CD8-positive, alpha-beta memory T cell (primary cell): ENCODE measurements at regions not wholly inside any gene's neighbourhood (a gene's known extent, or its start where the extent isn't known, plus 50 kb on each side); places are given as distances from the start of the nearest gene placed in this dataset.
A peak's percentile ranks its signal among the peaks of the same experiment; 100 is the strongest.
"Not testable (repeated sequence)": the region's sequence is repeated elsewhere in the genome, so short reads cannot be mapped to it uniquely, and the experiment has no call there.

Experiments
- CTCF ChIA-PET: fragments of 350-600 bp; sonication (Branson Sonifier 250); formaldehyde crosslinking; loops from one replicate; lab custom pipeline; 2021; ENCODE audit warnings: antibody characterized with exemption; lab: Charles Lee
- POLR2A ChIA-PET: fragments of 350-600 bp; sonication (Branson Sonifier 250); formaldehyde crosslinking; loops from one replicate; lab custom pipeline; 2021; ENCODE audit warnings: antibody characterized with exemption; lab: Charles Lee
- DNase-seq, 5 donors: peaks; one replicate each; pipeline versions ENCODE4 v3.0.0 to v3.0.0-alpha.2; 2020 to 2022; ENCODE audit warnings: mixed read lengths in 1 of 5
- H3K27ac ChIP-seq: one replicate; pipeline ENCODE4 v1.7.0; 2013; ENCODE audit warnings: low read depth, mild to moderate bottlenecking, low read length, moderate library complexity
- H3K27me3 ChIP-seq: 2 replicates; pipeline ENCODE4 v1.7.0; 2013; ENCODE audit warnings: low read length, mild to moderate bottlenecking; ENCODE audit not compliant: insufficient read depth, poor library complexity, severe bottlenecking
- H3K36me3 ChIP-seq: 2 replicates; pipeline ENCODE4 v1.7.0; 2013; ENCODE audit warnings: mild to moderate bottlenecking, low read length, moderate library complexity; ENCODE audit not compliant: insufficient read depth
- H3K4me1 ChIP-seq: 2 replicates; pipeline ENCODE4 v1.7.0; 2013; ENCODE audit warnings: mild to moderate bottlenecking, low read length, moderate library complexity; ENCODE audit not compliant: insufficient read depth
- H3K4me3 ChIP-seq: 2 replicates; pipeline ENCODE4 v1.7.0; 2013; ENCODE audit warnings: mild to moderate bottlenecking, low read length
- H3K9me3 ChIP-seq: 2 replicates; pipeline ENCODE4 v1.7.0; 2013; ENCODE audit warnings: mild to moderate bottlenecking, low read length
- H3K27ac Mint-ChIP-seq, 8 donors: one replicate each; pipeline ENCODE4 v1.8.0; 2020 to 2021; ENCODE audit warnings: mixed read lengths in 8 of 8, mild to moderate bottlenecking in 6 of 8, inconsistent platforms in 3 of 8, moderate library complexity in 3 of 8
- H3K27me3 Mint-ChIP-seq, 2 donors: one replicate each; pipeline ENCODE4 v1.8.0; 2020 to 2021; ENCODE audit warnings: mixed read lengths in 2 of 2, mild to moderate bottlenecking in 1 of 2, moderate library complexity in 1 of 2
- H3K36me3 Mint-ChIP-seq, 3 donors: one replicate each; pipeline ENCODE4 v1.8.0; 2020 to 2021; ENCODE audit warnings: mixed read lengths in 3 of 3, inconsistent platforms in 1 of 3, mild to moderate bottlenecking in 1 of 3
- H3K4me1 Mint-ChIP-seq, 3 donors: one replicate each; pipeline ENCODE4 v1.8.0; 2020 to 2021; ENCODE audit warnings: mixed read lengths in 3 of 3, inconsistent platforms in 1 of 3, mild to moderate bottlenecking in 1 of 3
- H3K4me3 Mint-ChIP-seq, 7 donors: one replicate each; pipeline ENCODE4 v1.8.0; 2020 to 2021; ENCODE audit warnings: mixed read lengths in 7 of 7, mild to moderate bottlenecking in 6 of 7, moderate library complexity in 4 of 7, inconsistent platforms in 2 of 7
- H3K9me3 Mint-ChIP-seq, 5 donors: one replicate each; pipeline ENCODE4 v1.8.0; 2020 to 2022; ENCODE audit warnings: mixed read lengths in 5 of 5, mild to moderate bottlenecking in 3 of 5, moderate library complexity in 2 of 5, inconsistent platforms in 1 of 5

DNA sequence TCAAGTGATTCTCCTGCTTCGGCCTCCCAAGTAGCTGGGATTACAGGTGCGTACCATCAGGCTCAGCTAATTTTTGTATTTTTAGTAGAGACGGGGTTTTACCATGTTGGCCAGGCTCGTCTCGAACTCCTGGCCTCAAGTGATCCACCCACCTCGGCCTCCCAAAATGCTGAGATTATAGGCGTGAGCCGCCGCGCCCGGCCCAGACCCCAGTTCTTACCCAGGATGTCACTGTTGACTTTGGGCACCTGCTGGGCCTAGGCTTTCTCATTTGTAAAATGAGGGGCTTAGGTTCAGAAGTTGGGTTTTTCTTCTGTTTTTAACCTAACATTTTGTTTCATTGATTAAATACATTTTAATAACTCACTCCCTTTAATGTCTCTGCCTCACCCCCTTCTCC is 181.7 kb upstream of the ADRA1D start:
- H3K4me3 ChIP-seq, POLR2A ChIA-PET, CTCF ChIA-PET, H3K4me1 ChIP-seq, H3K9me3 ChIP-seq, H3K9me3 Mint-ChIP-seq, H3K27ac ChIP-seq, H3K4me1 Mint-ChIP-seq, H3K27ac Mint-ChIP-seq, DNase-seq, H3K27me3 ChIP-seq, H3K36me3 Mint-ChIP-seq, H3K36me3 ChIP-seq: not testable (repeated sequence)
- peaks cover 9 to 34% of the 10 kb centered on the region in 2 donors for H3K27me3 Mint-ChIP-seq
- peak overlapping the region in 1 of 7 donors; percentile 23 for H3K4me3 Mint-ChIP-seq

DNA sequence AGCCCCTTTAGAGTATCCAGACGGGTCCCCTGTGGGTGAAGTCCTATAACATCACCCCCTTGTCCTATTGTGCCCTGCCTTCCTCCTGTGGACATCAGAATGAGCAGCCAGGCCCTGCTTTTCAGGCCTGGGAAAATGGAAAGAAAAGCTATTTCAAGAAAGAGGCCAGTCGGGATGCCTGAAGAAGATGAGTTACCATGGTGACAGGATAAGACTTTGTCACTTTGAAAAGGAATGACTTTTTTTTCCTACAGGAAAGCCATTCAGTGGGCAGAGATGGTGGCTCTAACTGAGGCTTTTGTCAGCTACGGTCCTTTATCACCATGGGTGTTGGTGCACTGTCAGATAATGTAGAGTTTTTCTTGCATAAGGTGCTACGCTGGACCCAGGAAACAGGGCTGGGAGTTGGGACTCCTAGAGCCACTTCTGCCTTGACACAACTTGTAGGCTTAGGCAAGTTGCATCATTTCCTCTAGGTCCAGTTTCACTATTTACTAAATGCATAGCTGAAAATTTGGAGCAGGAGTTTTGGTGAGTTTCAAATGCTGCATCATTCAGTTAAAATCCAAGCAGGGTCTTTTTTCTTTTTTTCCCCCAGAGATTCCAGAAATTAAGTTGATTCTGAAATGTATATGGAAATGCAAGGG is 179.0 kb upstream of the ADRA1D start:
- Mint-ChIP-seq H3K36me3 (no peaks in the 10 kb centered on the region), H3K4me3 (no peak overlapping the region), H3K4me1 (no peaks in the 10 kb centered on the region), H3K27me3 (peaks cover 8 to 38% of the 10 kb centered on the region in 2 donors), H3K9me3 (no peaks in the 10 kb centered on the region), H3K27ac (no peak overlapping the region)
- no peaks in the 10 kb centered on the region for H3K4me1 ChIP-seq
- no peak overlapping the region for H3K4me3 ChIP-seq
- POLR2A ChIA-PET = no interaction called here
- H3K9me3 ChIP-seq = no peaks in the 10 kb centered on the region
- H3K27me3 ChIP-seq = no peaks in the 10 kb centered on the region
- DNase-seq = no peak
- H3K36me3 ChIP-seq = no peaks in the 10 kb centered on the region
- CTCF ChIA-PET = no interaction called here
- H3K27ac ChIP-seq = no peak overlapping the region

- no peak overlapping the region for H3K4me3 ChIP-seq
- Mint-ChIP-seq H3K27ac (no peak overlapping the region), H3K27me3 (peaks cover 0 to 13% of the 10 kb centered on the region in 2 donors), H3K36me3 (peaks cover 0 to 4% (median 0%) of the 10 kb centered on the region in 3 donors), H3K4me1 (no peaks in the 10 kb centered on the region), H3K4me3 (no peak overlapping the region), H3K9me3 (peaks cover 0 to 5% (median 2%) of the 10 kb centered on the region in 5 donors)
- no peaks in the 10 kb centered on the region for H3K9me3 ChIP-seq
- no peaks in the 10 kb centered on the region for H3K36me3 ChIP-seq
- DNase-seq = no peak
- H3K27me3 ChIP-seq = no peaks in the 10 kb centered on the region
- ChIA-PET CTCF (no interaction called here), POLR2A (no interaction called here)
- no peaks in the 10 kb centered on the region for H3K4me1 ChIP-seq
- H3K27ac ChIP-seq = no peak overlapping the region
These were observed 169.1 kb upstream of the ADRA1D start for GRCh38 chr20:4418141-4418540.

DNA sequence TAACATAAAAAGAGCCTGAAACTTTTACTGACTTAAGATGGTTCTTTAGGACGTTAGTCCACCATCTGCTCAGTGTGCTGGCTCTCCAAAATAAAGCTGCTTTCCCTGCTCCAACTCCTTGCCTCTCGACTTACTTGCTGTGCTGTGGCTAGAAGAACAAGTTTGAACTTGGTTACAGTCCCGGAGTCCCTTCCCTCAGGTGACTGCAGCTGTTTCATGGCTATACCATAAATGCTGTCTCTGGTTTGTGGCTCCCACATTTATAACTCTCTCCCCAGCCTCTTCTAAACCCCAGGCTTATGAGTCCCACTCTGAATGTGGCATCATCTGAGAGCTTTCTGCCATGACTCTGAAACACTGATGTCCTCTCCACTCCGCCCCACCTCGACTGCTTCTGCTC is 166.2 kb upstream of the ADRA1D start:
- ChIA-PET POLR2A (no interaction called here), CTCF (no interaction called here)
- H3K4me1 ChIP-seq = no peaks in the 10 kb centered on the region
- H3K27ac Mint-ChIP-seq = no peak overlapping the region
- no peak for DNase-seq
- H3K9me3 ChIP-seq = no peaks in the 10 kb centered on the region
- H3K27ac ChIP-seq = no peak overlapping the region
- no peak overlapping the region for H3K4me3 Mint-ChIP-seq
- H3K36me3 ChIP-seq = no peaks in the 10 kb centered on the region
- H3K4me1 Mint-ChIP-seq = no peaks in the 10 kb centered on the region
- no peaks in the 10 kb centered on the region for H3K27me3 ChIP-seq
- peaks cover 0 to 11% of the 10 kb centered on the region in 2 donors for H3K27me3 Mint-ChIP-seq
- H3K36me3 Mint-ChIP-seq = peaks cover 0 to 4% (median 0%) of the 10 kb centered on the region in 3 donors
- no peak overlapping the region for H3K4me3 ChIP-seq
- peaks cover 0 to 3% (median 2%) of the 10 kb centered on the region in 5 donors for H3K9me3 Mint-ChIP-seq

DNA sequence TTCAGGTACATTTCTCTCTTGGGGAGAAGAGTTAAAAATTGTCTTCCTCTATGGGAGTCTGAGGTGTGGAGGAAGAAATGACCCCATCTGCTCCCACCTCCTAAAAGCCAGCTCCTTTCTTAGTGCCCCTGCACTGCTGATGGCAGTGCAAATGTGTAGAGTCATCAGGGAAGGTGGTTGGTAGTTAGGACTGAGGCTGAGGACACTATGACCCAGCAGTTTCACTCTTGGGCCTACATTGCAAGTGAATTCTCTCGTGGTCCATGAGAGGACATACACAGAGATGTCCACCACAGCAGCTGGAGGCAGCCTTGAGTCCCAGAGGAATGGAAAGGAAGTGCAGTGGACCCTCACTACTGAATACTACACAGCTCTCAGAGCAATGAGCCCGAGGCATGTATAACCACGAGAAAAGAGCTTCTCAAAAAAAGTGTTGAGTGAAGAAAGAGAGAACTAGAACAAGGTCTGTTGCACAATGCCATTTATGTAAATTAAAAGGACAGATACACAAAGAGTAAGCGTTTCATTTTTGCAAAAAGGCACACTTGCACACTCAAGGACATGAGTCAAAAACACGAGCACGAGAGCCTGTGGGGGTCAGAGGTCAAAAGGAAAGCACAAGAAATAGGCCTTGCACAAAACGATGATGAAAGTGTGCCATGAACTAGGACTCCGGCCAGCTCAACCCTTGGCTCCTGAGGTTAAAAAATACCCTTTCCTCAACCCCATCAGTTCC is 164.4 kb upstream of the ADRA1D start:
- POLR2A ChIA-PET = no interaction called here

GRCh38 chr20:4412216-4412615 is 163.1 kb upstream of the ADRA1D start:
- Mint-ChIP-seq H3K36me3 (no peaks in the 10 kb centered on the region), H3K27ac (no peak overlapping the region), H3K9me3 (no peaks in the 10 kb centered on the region), H3K4me1 (no peaks in the 10 kb centered on the region), H3K27me3 (peaks cover 4 to 5% of the 10 kb centered on the region in 2 donors), H3K4me3 (no peak overlapping the region)
- CTCF ChIA-PET = no interaction called here
- no peaks in the 10 kb centered on the region for H3K36me3 ChIP-seq
- no peaks in the 10 kb centered on the region for H3K27me3 ChIP-seq
- POLR2A ChIA-PET = no interaction called here
- DNase-seq = no peak
- H3K27ac ChIP-seq = no peak overlapping the region
- H3K4me1 ChIP-seq = no peaks in the 10 kb centered on the region
- no peaks in the 10 kb centered on the region for H3K9me3 ChIP-seq
- no peak overlapping the region for H3K4me3 ChIP-seq

More for the DNA sequence above, 164.4 kb upstream of the ADRA1D start:
- no peak overlapping the region for H3K4me3 ChIP-seq
- no peaks in the 10 kb centered on the region for H3K36me3 Mint-ChIP-seq
- H3K27ac ChIP-seq = no peak overlapping the region
- CTCF ChIA-PET = no interaction called here
- H3K9me3 Mint-ChIP-seq = peaks cover 0 to 2% (median 0%) of the 10 kb centered on the region in 5 donors
- no peaks in the 10 kb centered on the region for H3K9me3 ChIP-seq
- H3K4me1 Mint-ChIP-seq = no peaks in the 10 kb centered on the region
- no peaks in the 10 kb centered on the region for H3K27me3 ChIP-seq
- H3K4me3 Mint-ChIP-seq = no peak overlapping the region
- no peak overlapping the region for H3K27ac Mint-ChIP-seq
- H3K27me3 Mint-ChIP-seq = peaks cover 4 to 5% of the 10 kb centered on the region in 2 donors
- H3K4me1 ChIP-seq = no peaks in the 10 kb centered on the region
- DNase-seq = no peak
- no peaks in the 10 kb centered on the region for H3K36me3 ChIP-seq

GRCh38 chr20:4411744-4412143 is 162.7 kb upstream of the ADRA1D start:
- H3K36me3 ChIP-seq = no peaks in the 10 kb centered on the region

DNA sequence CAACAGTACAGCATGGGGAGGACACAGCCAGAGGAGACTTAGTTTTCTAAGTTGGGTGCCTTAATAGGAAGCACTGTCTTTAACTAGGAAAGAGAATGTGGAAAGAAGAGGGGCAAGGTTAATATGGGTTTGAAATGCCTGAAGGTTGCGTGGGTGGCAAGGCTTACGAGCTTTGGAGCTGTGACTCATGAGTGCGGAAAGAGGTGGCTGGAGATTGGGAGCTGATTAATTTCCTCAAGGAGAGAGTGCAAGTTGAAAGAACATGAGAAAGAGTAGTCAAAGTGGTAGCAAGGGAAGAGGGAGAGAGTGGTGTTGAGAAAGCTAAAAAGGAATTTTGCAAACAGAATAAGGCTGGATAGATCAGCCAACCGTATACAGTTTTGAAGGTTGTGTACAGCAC is 157.5 kb upstream of the ADRA1D start:
- DNase-seq = no peak
- Histone ChIP-seq H3K36me3 (no peaks in the 10 kb centered on the region), H3K9me3 (no peaks in the 10 kb centered on the region), H3K27ac (no peak overlapping the region), H3K4me3 (no peak overlapping the region), H3K27me3 (peaks cover 15% of the 10 kb centered on the region), H3K4me1 (no peaks in the 10 kb centered on the region)
- H3K4me3 Mint-ChIP-seq = no peak overlapping the region
- no peaks in the 10 kb centered on the region for H3K36me3 Mint-ChIP-seq
- ChIA-PET POLR2A (no interaction called here), CTCF (no interaction called here)
- peaks cover 0 to 21% of the 10 kb centered on the region in 2 donors for H3K27me3 Mint-ChIP-seq
- H3K4me1 Mint-ChIP-seq = no peaks in the 10 kb centered on the region
- H3K27ac Mint-ChIP-seq = no peak overlapping the region
- H3K9me3 Mint-ChIP-seq = no peaks in the 10 kb centered on the region

More at GRCh38 chr20:4411744-4412143, 162.7 kb upstream of the ADRA1D start:
- Histone ChIP-seq H3K27me3 (no peaks in the 10 kb centered on the region), H3K27ac (no peak overlapping the region), H3K4me3 (no peak overlapping the region), H3K4me1 (no peaks in the 10 kb centered on the region), H3K9me3 (no peaks in the 10 kb centered on the region)
- Mint-ChIP-seq H3K4me3 (no peak overlapping the region), H3K27ac (no peak overlapping the region), H3K4me1 (no peaks in the 10 kb centered on the region), H3K9me3 (no peaks in the 10 kb centered on the region), H3K36me3 (no peaks in the 10 kb centered on the region), H3K27me3 (peaks cover 4 to 5% of the 10 kb centered on the region in 2 donors)
- POLR2A ChIA-PET = no interaction called here
- CTCF ChIA-PET = no interaction called here
- no peak for DNase-seq
